ENCODE measurements at regions not wholly inside any gene's neighbourhood (a gene's known extent, or its start where the extent isn't known, plus 50 kb on each side); places are given as distances from the start of the nearest gene placed in this dataset.

DNA sequence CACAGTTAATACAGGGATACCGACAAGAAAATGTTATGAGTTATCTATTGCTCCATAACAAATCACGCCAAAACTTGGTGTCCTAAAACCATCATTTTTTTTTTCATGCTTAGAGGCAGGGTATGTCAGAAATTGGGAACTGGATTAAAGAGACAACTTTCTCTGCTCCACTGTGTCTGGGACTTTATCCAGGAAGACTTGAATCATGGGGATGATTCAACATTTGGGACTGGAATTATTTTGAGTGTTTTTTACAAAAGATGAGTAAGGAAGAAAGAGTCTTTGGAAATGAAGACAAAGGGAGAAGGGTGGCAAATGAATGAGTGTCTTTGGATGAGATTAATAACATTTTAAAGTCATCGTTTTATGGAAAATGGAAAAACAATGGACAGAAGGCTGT, 1883.7 kb upstream of the C9orf72 start:
- POLR2A ChIA-PET = no interaction called here
- ATAC-seq (no peak), DNase-seq (no peak)
- Mint-ChIP-seq H3K36me3 (peaks cover 0 to 4% (median 0%) of the 10 kb centered on the region in 3 donors), H3K27me3 (no peaks in the 10 kb centered on the region), H3K9me3 (peaks cover 5 to 38% (median 15%) of the 10 kb centered on the region in 9 donors), H3K4me3 (no peak overlapping the region), H3K27ac (no peak overlapping the region), H3K4me1 (no peaks in the 10 kb centered on the region)

DNA sequence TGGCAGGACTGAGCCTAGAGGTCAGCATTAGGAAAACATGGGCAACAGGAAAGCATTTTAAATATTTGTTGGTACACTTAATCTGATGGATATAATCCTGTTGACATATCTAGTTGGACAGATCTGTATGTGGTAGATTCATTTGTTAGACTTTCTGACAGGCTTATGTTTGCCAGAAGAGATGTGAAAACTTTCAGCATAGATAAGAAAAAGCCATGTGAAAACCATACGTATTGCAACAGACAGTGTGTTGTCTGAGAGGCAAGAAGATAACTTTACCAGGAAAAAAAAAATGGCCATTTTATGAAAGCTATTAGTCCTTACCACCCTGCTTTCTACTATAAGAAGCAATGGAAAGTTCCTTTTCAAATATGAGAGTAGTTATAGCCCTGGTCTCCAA, 1902.2 kb upstream of the C9orf72 start:
- no peak overlapping the region for H3K4me3 Mint-ChIP-seq
- POLR2A ChIA-PET = no interaction called here
- H3K27me3 Mint-ChIP-seq = no peaks in the 10 kb centered on the region
- H3K36me3 Mint-ChIP-seq = no peaks in the 10 kb centered on the region
- no peak overlapping the region for H3K27ac Mint-ChIP-seq
- DNase-seq (no peak), ATAC-seq (no peak)
- H3K4me1 Mint-ChIP-seq = no peaks in the 10 kb centered on the region
- H3K9me3 Mint-ChIP-seq = peaks cover 5 to 20% (median 8%) of the 10 kb centered on the region in 9 donors

- Mint-ChIP-seq H3K4me3 (no peak overlapping the region), H3K27ac (no peak overlapping the region), H3K27me3 (no peaks in the 10 kb centered on the region), H3K9me3 (peaks cover 6 to 18% (median 10%) of the 10 kb centered on the region in 9 donors), H3K4me1 (no peaks in the 10 kb centered on the region), H3K36me3 (no peaks in the 10 kb centered on the region)
- ATAC-seq (no peak), DNase-seq (no peak)
- POLR2A ChIA-PET = no interaction called here
These were observed 1938.4 kb upstream of the C9orf72 start for GRCh38 chr9:29511680-29512079.

GRCh38 chr9:29514336-29514735, 1941.1 kb upstream of the C9orf72 start:
- no peaks in the 10 kb centered on the region for H3K4me1 Mint-ChIP-seq

DNA sequence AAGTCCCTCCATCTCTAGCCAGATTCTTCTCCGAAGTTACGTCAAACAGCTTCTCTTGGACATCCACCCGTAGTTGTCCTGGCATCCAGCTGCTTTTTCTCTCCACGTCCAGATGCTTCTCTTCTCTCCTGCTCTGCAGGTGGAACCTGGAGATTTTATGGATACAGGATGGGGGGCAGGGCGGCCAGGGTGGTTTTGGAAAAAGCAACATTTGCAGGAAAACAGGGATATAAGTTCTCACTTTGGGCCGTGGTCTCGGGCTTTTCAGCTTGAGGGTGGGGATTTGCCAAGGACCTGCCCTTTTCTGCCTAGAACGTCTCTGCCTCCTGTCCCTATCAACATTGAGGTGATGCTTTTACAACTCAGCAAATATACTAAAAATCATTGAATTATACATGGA, 1941.6 kb upstream of the C9orf72 start:
- Mint-ChIP-seq H3K27ac (no peak overlapping the region), H3K4me1 (no peaks in the 10 kb centered on the region), H3K9me3 (peaks cover 0 to 12% (median 3%) of the 10 kb centered on the region in 9 donors), H3K27me3 (no peaks in the 10 kb centered on the region), H3K36me3 (no peaks in the 10 kb centered on the region), H3K4me3 (no peak overlapping the region)
- DNase-seq (no peak), ATAC-seq (no peak)
- POLR2A ChIA-PET = no interaction called here

More at GRCh38 chr9:29514336-29514735, 1941.1 kb upstream of the C9orf72 start:
- Mint-ChIP-seq H3K9me3 (peaks cover 0 to 12% (median 3%) of the 10 kb centered on the region in 9 donors), H3K27ac (no peak overlapping the region), H3K4me3 (no peak overlapping the region), H3K27me3 (no peaks in the 10 kb centered on the region), H3K36me3 (no peaks in the 10 kb centered on the region)
- ATAC-seq = no peak
- DNase-seq = no peak
- POLR2A ChIA-PET = no interaction called here

GRCh38 chr9:29548436-29548835, 1975.2 kb upstream of the C9orf72 start:
- Mint-ChIP-seq H3K4me1 (no peaks in the 10 kb centered on the region), H3K9me3 (peaks cover 0 to 7% (median 2%) of the 10 kb centered on the region in 9 donors), H3K27ac (peak overlapping the region in 1 of 10 donors; percentile 29), H3K27me3 (no peaks in the 10 kb centered on the region), H3K36me3 (no peaks in the 10 kb centered on the region), H3K4me3 (no peak overlapping the region)
- POLR2A ChIA-PET = no interaction called here
- DNase-seq (no peak), ATAC-seq (no peak)

- Mint-ChIP-seq H3K27ac (no peak overlapping the region), H3K4me1 (no peaks in the 10 kb centered on the region), H3K4me3 (no peak overlapping the region), H3K27me3 (no peaks in the 10 kb centered on the region), H3K36me3 (no peaks in the 10 kb centered on the region), H3K9me3 (peaks cover 0 to 5% (median 0%) of the 10 kb centered on the region in 9 donors)
- ATAC-seq (no peak), DNase-seq (no peak)
- POLR2A ChIA-PET = no interaction called here
These were observed 1982.2 kb upstream of the C9orf72 start for GRCh38 chr9:29555502-29555901.

- Mint-ChIP-seq H3K4me1 (no peaks in the 10 kb centered on the region), H3K27ac (no peak overlapping the region), H3K4me3 (no peak overlapping the region), H3K9me3 (peaks cover 0 to 5% (median 0%) of the 10 kb centered on the region in 9 donors), H3K27me3 (no peaks in the 10 kb centered on the region), H3K36me3 (no peaks in the 10 kb centered on the region)
- DNase-seq = no peak
- POLR2A ChIA-PET = no interaction called here
- ATAC-seq = no peak
These were observed 1983.0 kb upstream of the C9orf72 start for GRCh38 chr9:29556317-29556716.

DNA sequence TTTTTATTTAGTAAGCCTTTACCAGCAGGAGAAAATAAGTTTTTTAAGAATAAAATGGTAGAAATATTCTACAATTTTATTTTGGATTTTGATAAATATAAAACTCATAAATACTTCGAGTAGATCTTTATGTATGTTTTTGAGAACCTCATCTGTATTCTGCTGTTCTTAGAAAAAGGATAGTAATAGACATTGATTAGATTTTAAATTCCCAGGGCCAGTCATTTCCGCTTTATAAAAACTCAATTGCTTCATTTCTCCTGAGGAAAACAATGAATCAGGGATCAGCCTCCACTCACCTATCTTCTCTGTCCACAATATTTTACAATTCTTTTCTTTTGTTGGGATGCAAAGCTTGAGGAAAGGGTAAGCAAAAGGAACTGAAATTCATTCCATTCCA, 1983.5 kb upstream of the C9orf72 start:
- Mint-ChIP-seq H3K27ac (no peak overlapping the region), H3K9me3 (peaks cover 0 to 5% (median 1%) of the 10 kb centered on the region in 9 donors), H3K4me1 (no peaks in the 10 kb centered on the region), H3K27me3 (no peaks in the 10 kb centered on the region), H3K4me3 (no peak overlapping the region), H3K36me3 (no peaks in the 10 kb centered on the region)
- ATAC-seq (no peak), DNase-seq (no peak)
- POLR2A ChIA-PET = no interaction called here

GRCh38 chr9:29564564-29564963, 1991.3 kb upstream of the C9orf72 start:
- no peaks in the 10 kb centered on the region for H3K27me3 Mint-ChIP-seq
- POLR2A ChIA-PET = no interaction called here
- H3K36me3 Mint-ChIP-seq = no peaks in the 10 kb centered on the region
- ATAC-seq (no peak), DNase-seq (no peak)
- H3K27ac Mint-ChIP-seq = no peak overlapping the region
- H3K9me3 Mint-ChIP-seq = peaks cover 0 to 10% (median 6%) of the 10 kb centered on the region in 9 donors
- H3K4me3 Mint-ChIP-seq = no peak overlapping the region
- no peaks in the 10 kb centered on the region for H3K4me1 Mint-ChIP-seq

DNA sequence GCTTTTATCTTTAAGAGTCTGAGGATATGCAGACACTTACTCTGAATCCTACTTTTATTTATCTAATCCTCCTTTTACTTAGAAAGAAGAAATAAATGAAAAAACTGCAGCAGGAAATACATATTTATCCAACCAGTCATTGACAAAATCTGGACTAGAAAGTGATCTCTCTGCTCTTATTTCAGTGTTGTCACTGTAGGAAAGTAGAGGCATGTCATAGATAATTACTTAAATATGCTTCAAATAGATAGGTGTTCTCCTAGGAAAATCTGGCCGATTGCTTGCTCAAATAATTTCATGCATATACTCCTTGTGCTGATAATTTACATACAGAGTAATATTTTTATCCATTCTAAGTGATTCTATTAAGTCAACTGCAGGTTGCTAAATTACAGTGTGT, 2001.9 kb upstream of the C9orf72 start:
- no peaks in the 10 kb centered on the region for H3K27me3 Mint-ChIP-seq
- POLR2A ChIA-PET = no interaction called here
- H3K36me3 Mint-ChIP-seq = no peaks in the 10 kb centered on the region
- H3K9me3 Mint-ChIP-seq = peaks cover 0 to 9% (median 0%) of the 10 kb centered on the region in 9 donors
- ATAC-seq (no peak), DNase-seq (no peak)
- no peaks in the 10 kb centered on the region for H3K4me1 Mint-ChIP-seq
- no peak overlapping the region for H3K4me3 Mint-ChIP-seq
- H3K27ac Mint-ChIP-seq = no peak overlapping the region

GRCh38 chr9:29588361-29588760, 2015.1 kb upstream of the C9orf72 start:
- H3K27ac Mint-ChIP-seq = no peak overlapping the region
- DNase-seq = no peak
- no peaks in the 10 kb centered on the region for H3K4me1 Mint-ChIP-seq
- ATAC-seq = no peak
- H3K27me3 Mint-ChIP-seq = no peaks in the 10 kb centered on the region
- H3K9me3 Mint-ChIP-seq = peaks cover 0 to 23% (median 6%) of the 10 kb centered on the region in 9 donors
- POLR2A ChIA-PET = no interaction called here
- no peak overlapping the region for H3K4me3 Mint-ChIP-seq
- H3K36me3 Mint-ChIP-seq = no peaks in the 10 kb centered on the region

DNA sequence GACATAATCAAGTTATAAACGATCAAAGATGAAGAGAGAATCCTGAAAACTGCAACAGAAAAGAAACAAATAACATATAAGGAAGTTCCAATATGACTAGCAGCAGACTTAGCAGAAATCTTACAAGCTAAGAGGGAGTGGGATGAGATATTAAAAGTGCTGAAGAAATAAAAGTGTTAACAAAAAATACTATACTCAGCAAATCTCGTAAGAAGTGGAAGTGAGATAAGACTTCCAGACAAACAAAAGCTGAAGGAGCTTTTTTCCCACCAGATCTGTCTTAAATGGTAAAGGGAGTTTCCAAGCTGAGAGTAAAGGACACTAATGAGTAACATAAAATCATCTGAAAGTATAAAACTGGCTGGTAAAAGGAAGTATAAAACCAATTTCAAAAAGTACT, 2036.0 kb upstream of the C9orf72 start:
- Mint-ChIP-seq H3K36me3 (no peaks in the 10 kb centered on the region), H3K9me3 (peaks cover 0 to 15% (median 0%) of the 10 kb centered on the region in 9 donors), H3K4me1 (no peaks in the 10 kb centered on the region), H3K27me3 (no peaks in the 10 kb centered on the region), H3K4me3 (no peak overlapping the region), H3K27ac (no peak overlapping the region)
- DNase-seq (no peak), ATAC-seq (no peak)
- POLR2A ChIA-PET = no interaction called here

DNA sequence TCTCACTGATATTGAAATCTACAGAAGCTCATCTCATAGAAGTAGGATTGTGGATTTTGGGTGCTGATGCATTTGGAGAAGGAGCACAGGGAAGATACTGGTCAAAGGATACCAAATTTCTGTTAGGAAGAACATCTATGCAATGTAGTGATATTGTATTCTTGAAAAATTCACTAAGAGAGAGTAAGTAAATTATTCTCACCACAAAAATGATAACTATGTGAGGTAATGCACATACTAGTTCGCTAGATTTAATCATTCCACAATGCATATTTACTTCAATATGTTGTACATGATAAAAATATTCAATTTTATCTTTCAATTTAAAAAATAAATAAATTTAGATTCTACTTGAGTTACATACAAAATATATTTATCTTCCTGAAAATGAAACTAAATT, 2040.5 kb upstream of the C9orf72 start:
- no peak overlapping the region for H3K4me3 Mint-ChIP-seq
- no peak overlapping the region for H3K27ac Mint-ChIP-seq
- POLR2A ChIA-PET = no interaction called here
- DNase-seq (no peak), ATAC-seq (no peak)
- H3K27me3 Mint-ChIP-seq = no peaks in the 10 kb centered on the region
- no peaks in the 10 kb centered on the region for H3K36me3 Mint-ChIP-seq
- no peaks in the 10 kb centered on the region for H3K4me1 Mint-ChIP-seq
- H3K9me3 Mint-ChIP-seq = peaks cover 0 to 15% (median 2%) of the 10 kb centered on the region in 9 donors

All from naive thymus-derived CD8-positive, alpha-beta T cell (primary cell).